OCI-LY3 (cell line): ENCODE measurements at regions not wholly inside any gene's neighbourhood (a gene's known extent, or its start where the extent isn't known, plus 50 kb on each side); places are given as distances from the start of the nearest gene placed in this dataset.

Source experiments
- H2AFZ ChIP-seq: fragments of 200-600, 300-600 bp; shearing (Covaris generic); 2 replicates; pipeline ENCODE4 v1.6.0; 2014; ENCODE audit warnings: antibody characterized with exemption, low read depth, low read length
- H3K27ac ChIP-seq: fragments of 200-600, 300-600 bp; sonication (generic); 2 replicates; pipeline ENCODE4 v1.5.1; 2014; ENCODE audit warnings: mild to moderate bottlenecking, low read length, moderate library complexity, mixed read lengths
- H3K27me3 ChIP-seq: fragments of 200-600, 300-600 bp; sonication (generic); 2 replicates; pipeline ENCODE4 v1.6.1; 2014; ENCODE audit warnings: low read depth, low read length, mixed read lengths
- H3K36me3 ChIP-seq: fragments of 200-600, 300-600 bp; sonication (generic); replicated peaks from 2 replicates; pipeline ENCODE3; 2014; ENCODE audit warnings: low read depth, low read length, mixed read lengths
- H3K4me1 ChIP-seq: fragments of 300-600, 200-600 bp; sonication (generic); 2 replicates; pipeline ENCODE4 v1.6.1; 2014; ENCODE audit warnings: low read length, mixed read lengths
- H3K4me2 ChIP-seq: fragments of 200-600, 300-600 bp; sonication (generic); 2 replicates; pipeline ENCODE4 v1.6.1; 2014; ENCODE audit warnings: low read length, mixed read lengths
- H3K4me3 ChIP-seq: fragments of 300-600, 200-600 bp; sonication (generic); 2 replicates; pipeline ENCODE4 v1.5.1; 2014; ENCODE audit warnings: antibody characterized with exemption, mild to moderate bottlenecking, low read length, moderate library complexity
- H3K79me2 ChIP-seq: fragments of 300-600, 200-600 bp; shearing (Covaris generic); 2 replicates; pipeline ENCODE4 v1.6.1; 2014; ENCODE audit warnings: mild to moderate bottlenecking, low read length, mixed read lengths
- H3K9ac ChIP-seq: fragments of 300-600, 200-600 bp; shearing (Covaris generic); 2 replicates; pipeline ENCODE4 v1.6.0; 2014; ENCODE audit warnings: mild to moderate bottlenecking, low read length, moderate library complexity
- H3K9me3 ChIP-seq: fragments of 200-600, 300-600 bp; shearing (Covaris generic); 2 replicates; pipeline ENCODE4 v1.6.1; 2014; ENCODE audit warnings: low read length, mixed read lengths; ENCODE audit not compliant: insufficient read depth
- H4K20me1 ChIP-seq: fragments of 200-600, 300-600 bp; sonication (generic); 2 replicates; pipeline ENCODE4 v1.6.1; 2016; ENCODE audit warnings: low read length, mixed read lengths; ENCODE audit not compliant: insufficient read depth
- CTCF ChIP-seq: fragments of 200-600, 300-600 bp; sonication (generic); IDR thresholded peaks from 2 replicates; pipeline ENCODE4 v1.5.1; 2014; ENCODE audit warnings: antibody characterized with exemption, low read length, low read depth
- EZH2phosphoT487 ChIP-seq: fragments of 200-600 bp; shearing (Covaris generic); IDR thresholded peaks from 2 replicates; pipeline ENCODE4 v1.6.1; 2018; ENCODE audit warnings: antibody characterized with exemption, mixed run types, low read depth

GRCh38 chr3:5796541-5796940 lies 609.0 kb downstream of the EDEM1 start:
- no peak for TF ChIP-seq EZH2phosphoT487
- TF ChIP-seq CTCF: no peak
- Histone ChIP-seq H3K36me3 (no peaks in the 10 kb centered on the region), H3K4me3 (no peak overlapping the region), H3K4me2 (no peak overlapping the region), H3K27me3 (no peaks in the 10 kb centered on the region), H3K9me3 (no peaks in the 10 kb centered on the region), H3K27ac (no peak overlapping the region), H3K9ac (no peak overlapping the region), H2AFZ (no peak overlapping the region), H3K4me1 (peaks cover 7% of the 10 kb centered on the region; the same call in 1 of the 2 replicates), H4K20me1 (no peaks in the 10 kb centered on the region), H3K79me2 (no peaks in the 10 kb centered on the region)

DNA sequence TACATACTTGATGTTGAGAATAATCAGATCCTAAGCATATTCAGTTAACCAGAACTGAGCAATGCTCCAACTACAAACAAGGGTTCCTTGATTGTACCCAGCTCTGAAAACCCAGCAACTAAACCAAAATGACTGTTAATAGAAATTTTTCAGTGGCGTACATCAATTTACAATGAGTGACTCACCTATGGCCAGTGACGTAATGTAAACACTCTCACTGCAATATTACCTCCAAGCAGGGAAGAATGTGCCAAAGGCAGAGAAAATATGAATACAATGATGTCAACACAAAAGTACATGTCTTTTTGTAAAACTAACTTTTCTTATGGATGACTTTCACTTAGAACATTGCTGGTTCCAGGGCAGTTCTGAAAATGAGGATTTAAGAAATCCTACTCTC lies 611.3 kb downstream of the EDEM1 start:
- Histone ChIP-seq H3K36me3 (no peaks in the 10 kb centered on the region), H4K20me1 (no peaks in the 10 kb centered on the region), H3K4me3 (no peak overlapping the region), H3K4me1 (peaks cover 7% of the 10 kb centered on the region; the same call in 1 of the 2 replicates), H3K27ac (no peak overlapping the region), H2AFZ (no peak overlapping the region), H3K9ac (no peak overlapping the region), H3K79me2 (no peaks in the 10 kb centered on the region), H3K9me3 (no peaks in the 10 kb centered on the region), H3K4me2 (no peak overlapping the region), H3K27me3 (no peaks in the 10 kb centered on the region)
- TF ChIP-seq CTCF (no peak), EZH2phosphoT487 (no peak)

GRCh38 chr3:5799398-5799797 lies 611.9 kb downstream of the EDEM1 start:
- no peaks in the 10 kb centered on the region for H3K36me3 ChIP-seq
- H3K27me3 ChIP-seq: no peaks in the 10 kb centered on the region
- H3K79me2 ChIP-seq: no peaks in the 10 kb centered on the region
- peaks cover 7% of the 10 kb centered on the region; the same call in 1 of the 2 replicates for H3K4me1 ChIP-seq
- TF ChIP-seq EZH2phosphoT487 (no peak), CTCF (peak; percentile 7; the same call in 1 of the 2 replicates)
- no peaks in the 10 kb centered on the region for H3K9me3 ChIP-seq
- no peak overlapping the region for H3K4me2 ChIP-seq
- no peak overlapping the region for H2AFZ ChIP-seq
- no peak overlapping the region for H3K9ac ChIP-seq
- H3K27ac ChIP-seq: no peak overlapping the region
- no peak overlapping the region for H3K4me3 ChIP-seq
- H4K20me1 ChIP-seq: no peaks in the 10 kb centered on the region

DNA sequence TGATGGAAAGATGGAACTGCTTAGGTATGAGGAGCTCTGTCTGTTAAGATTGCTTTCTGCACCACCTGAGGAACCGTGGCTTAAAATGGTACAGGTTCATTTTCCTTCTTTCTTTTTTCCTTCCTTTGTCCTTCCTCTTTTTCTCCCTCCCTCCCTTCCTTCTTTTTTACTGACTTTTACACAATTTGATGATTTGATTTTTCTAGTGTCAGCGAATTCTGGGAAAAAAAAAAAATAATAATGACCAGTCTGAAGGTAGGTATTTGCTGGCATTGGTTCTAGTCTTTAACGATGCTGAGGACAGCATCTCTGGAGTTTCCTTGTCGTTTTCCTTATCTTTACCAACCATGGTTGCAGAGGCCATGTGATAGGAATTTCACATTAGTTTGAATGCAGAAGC lies 613.5 kb downstream of the EDEM1 start:
- Histone ChIP-seq H3K9me3 (no peaks in the 10 kb centered on the region), H3K27me3 (no peaks in the 10 kb centered on the region), H3K4me1 (peaks cover 7% of the 10 kb centered on the region; the same call in 1 of the 2 replicates), H3K79me2 (no peaks in the 10 kb centered on the region), H3K27ac (no peak overlapping the region), H2AFZ (no peak overlapping the region), H3K36me3 (no peaks in the 10 kb centered on the region), H3K9ac (no peak overlapping the region), H3K4me3 (no peak overlapping the region), H4K20me1 (no peaks in the 10 kb centered on the region), H3K4me2 (no peak overlapping the region)
- TF ChIP-seq EZH2phosphoT487 (no peak), CTCF (no peak)
